Stomach smooth muscle (tissue), 2 donors: ENCODE measurements at regions not wholly inside any gene's neighbourhood (a gene's known extent, or its start where the extent isn't known, plus 50 kb on each side); places are given as distances from the start of the nearest gene placed in this dataset.
"Not testable (repeated sequence)": the region's sequence is repeated elsewhere in the genome, so short reads cannot be mapped to it uniquely, and the experiment has no call there.

Experiments
- H3K27ac ChIP-seq: one replicate; pipeline ENCODE4 v1.7.0; 2013; ENCODE audit warnings: mild to moderate bottlenecking, low read length, inconsistent platforms
- H3K27me3 ChIP-seq, 2 donors: one replicate each; pipeline ENCODE4 v1.7.0; 2013; ENCODE audit warnings: low read length in 2 of 2; ENCODE audit not compliant: insufficient read depth in 2 of 2, control insufficient read depth in 1 of 2
- H3K36me3 ChIP-seq, 2 donors: one replicate each; pipeline ENCODE4 v1.7.0; 2013; ENCODE audit warnings: low read length in 2 of 2; ENCODE audit not compliant: control insufficient read depth in 2 of 2, insufficient read depth in 2 of 2
- H3K4me1 ChIP-seq: one replicate; pipeline ENCODE4 v1.7.0; 2013; ENCODE audit warnings: low read length; ENCODE audit not compliant: control insufficient read depth, insufficient read depth
- H3K4me3 ChIP-seq, 2 donors: one replicate each; pipeline ENCODE4 v1.7.0; 2013; ENCODE audit warnings: low read length in 2 of 2
- H3K9ac ChIP-seq, 2 donors: one replicate each; pipeline ENCODE4 v1.7.0; 2013; ENCODE audit warnings: low read length in 2 of 2, mild to moderate bottlenecking in 1 of 2
- H3K9me3 ChIP-seq, 2 donors: one replicate each; pipeline ENCODE4 v1.7.0; 2013; ENCODE audit warnings: low read length in 2 of 2; ENCODE audit not compliant: control insufficient read depth in 2 of 2
- donor health status: healthy.
- donor health status: Pancreatic carcinoma.

GRCh38 chr7:66456431-66456830, 172.2 kb upstream of the KCTD7 start:
- H3K9ac ChIP-seq, H3K4me1 ChIP-seq, H3K4me3 ChIP-seq, H3K36me3 ChIP-seq, H3K9me3 ChIP-seq, H3K27ac ChIP-seq, H3K27me3 ChIP-seq: not testable (repeated sequence)

GRCh38 chr7:66458991-66459390, 169.7 kb upstream of the KCTD7 start:
- not testable (repeated sequence) for H3K9me3 ChIP-seq, H3K4me1 ChIP-seq, H3K9ac ChIP-seq, H3K4me3 ChIP-seq, H3K27ac ChIP-seq, H3K27me3 ChIP-seq, H3K36me3 ChIP-seq

DNA sequence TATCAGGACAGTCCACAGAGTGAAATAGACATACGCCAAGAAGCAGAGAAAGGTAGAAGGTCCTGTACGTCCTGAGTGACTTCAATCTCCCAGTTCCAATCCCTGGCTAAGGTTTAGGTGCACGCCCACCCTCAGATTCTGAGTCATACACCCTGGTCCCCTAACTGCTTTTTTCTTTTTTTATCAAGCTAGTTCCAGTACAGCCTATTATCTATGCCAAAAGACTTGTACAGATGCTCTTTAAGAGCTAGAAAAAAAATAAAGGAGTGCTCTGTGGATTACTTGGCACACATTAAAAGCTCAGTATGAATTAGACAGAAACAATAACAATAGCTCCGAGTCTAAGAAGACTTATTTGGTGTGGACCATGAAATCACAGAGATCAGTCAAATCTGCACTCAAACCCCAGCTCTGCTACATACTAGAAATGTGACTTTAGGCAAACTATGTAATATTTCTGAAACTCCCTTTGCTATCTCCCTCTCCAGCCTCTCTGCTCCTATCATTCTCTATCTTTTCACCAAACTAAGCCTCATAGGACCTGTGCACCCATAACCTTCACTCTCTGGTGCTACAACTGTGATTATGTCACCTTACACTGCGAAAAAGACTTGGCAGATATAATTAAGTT, 168.8 kb upstream of the KCTD7 start:
- H3K27ac ChIP-seq, H3K9ac ChIP-seq, H3K27me3 ChIP-seq, H3K4me1 ChIP-seq, H3K36me3 ChIP-seq, H3K4me3 ChIP-seq, H3K9me3 ChIP-seq: not testable (repeated sequence)

DNA sequence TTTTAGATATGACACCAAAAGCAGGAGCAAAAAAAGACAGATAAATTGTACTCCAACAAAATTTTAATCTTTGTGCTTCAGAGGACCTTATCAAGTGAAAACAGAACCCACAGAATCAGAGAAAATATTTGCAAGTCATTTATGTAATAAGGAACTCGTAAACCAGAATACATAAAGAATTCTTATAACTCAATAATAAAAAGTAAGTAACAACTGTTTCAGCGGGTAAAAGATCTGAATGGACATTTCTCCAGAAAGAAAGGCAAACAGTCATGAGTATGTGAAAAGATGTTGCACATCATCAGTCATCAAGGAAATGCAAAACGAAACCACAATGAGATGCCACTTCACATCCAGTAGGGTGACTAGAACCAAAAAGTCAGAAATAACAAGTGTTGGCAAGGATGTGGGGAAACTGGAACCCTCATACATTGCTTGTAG, 167.7 kb upstream of the KCTD7 start:
- Histone ChIP-seq H3K36me3 (no peaks in the 10 kb centered on the region), H3K27ac (no peak overlapping the region)

DNA sequence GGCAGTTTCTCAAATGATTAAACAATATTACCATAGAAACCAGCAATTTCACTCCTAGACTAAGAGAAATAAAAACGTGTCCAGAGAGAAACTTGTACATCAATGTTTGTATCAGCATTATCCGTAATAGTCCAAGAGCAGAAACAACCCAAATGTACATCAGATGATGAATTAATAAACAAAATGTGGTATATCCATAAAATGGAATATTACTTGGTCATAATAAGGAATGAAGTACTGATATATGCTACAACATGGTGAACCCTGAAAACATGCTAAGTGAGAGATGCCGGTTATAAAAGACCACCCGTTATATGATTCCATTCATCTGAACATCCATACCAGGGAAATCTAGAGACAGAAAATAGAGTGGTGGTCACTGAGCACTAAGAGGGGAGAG, 167.3 kb upstream of the KCTD7 start:
- not testable (repeated sequence) for H3K4me3 ChIP-seq, H3K36me3 ChIP-seq, H3K27ac ChIP-seq, H3K27me3 ChIP-seq, H3K9ac ChIP-seq, H3K4me1 ChIP-seq, H3K9me3 ChIP-seq

More for the DNA sequence above, 167.7 kb upstream of the KCTD7 start:
- Histone ChIP-seq H3K4me1 (no peaks in the 10 kb centered on the region), H3K9me3 (no peaks in the 10 kb centered on the region), H3K4me3 (no peak overlapping the region), H3K27me3 (no peaks in the 10 kb centered on the region), H3K9ac (no peak overlapping the region)

DNA sequence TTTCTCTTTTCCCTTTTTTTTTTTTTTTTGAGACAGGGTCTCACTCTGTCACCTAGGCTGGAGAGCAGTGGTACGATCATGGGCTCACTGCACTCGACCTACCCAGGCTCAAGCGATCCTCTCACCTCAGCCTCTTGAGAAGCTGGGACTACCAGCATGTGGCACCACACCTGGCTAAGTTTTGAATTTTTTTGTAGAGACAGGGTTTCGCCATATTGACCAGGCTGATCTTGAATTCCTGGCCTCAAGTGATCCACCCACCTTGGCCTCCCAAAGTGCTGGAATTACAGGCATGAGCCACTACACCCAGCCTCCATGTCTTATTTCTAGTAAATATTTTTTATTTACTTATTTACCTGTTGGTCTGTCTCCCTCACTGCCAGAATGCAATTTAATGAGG, 165.8 kb upstream of the KCTD7 start:
- H3K36me3 ChIP-seq, H3K9ac ChIP-seq, H3K27ac ChIP-seq, H3K27me3 ChIP-seq, H3K4me3 ChIP-seq, H3K9me3 ChIP-seq, H3K4me1 ChIP-seq: not testable (repeated sequence)

GRCh38 chr7:66464059-66464458, 164.6 kb upstream of the KCTD7 start:
- Histone ChIP-seq H3K4me1 (no peaks in the 10 kb centered on the region), H3K27ac (no peak overlapping the region), H3K27me3 (no peaks in the 10 kb centered on the region), H3K9ac (no peak overlapping the region), H3K4me3 (no peak overlapping the region), H3K36me3 (no peaks in the 10 kb centered on the region), H3K9me3 (no peaks in the 10 kb centered on the region)

- Histone ChIP-seq H3K9me3 (no peaks in the 10 kb centered on the region), H3K27me3 (no peaks in the 10 kb centered on the region), H3K4me1 (no peaks in the 10 kb centered on the region), H3K27ac (no peak overlapping the region), H3K36me3 (no peaks in the 10 kb centered on the region), H3K4me3 (no peak overlapping the region), H3K9ac (no peak overlapping the region)
Observed at GRCh38 chr7:66466081-66466600, 162.5 kb upstream of the KCTD7 start.

GRCh38 chr7:66467887-66468286, 160.8 kb upstream of the KCTD7 start:
- Histone ChIP-seq H3K9me3 (no peaks in the 10 kb centered on the region), H3K4me1 (no peaks in the 10 kb centered on the region), H3K27me3 (no peaks in the 10 kb centered on the region), H3K4me3 (no peak overlapping the region), H3K36me3 (no peaks in the 10 kb centered on the region), H3K9ac (no peak overlapping the region), H3K27ac (no peak overlapping the region)

- H3K9ac ChIP-seq, H3K27ac ChIP-seq, H3K4me1 ChIP-seq, H3K27me3 ChIP-seq, H3K4me3 ChIP-seq, H3K9me3 ChIP-seq, H3K36me3 ChIP-seq: not testable (repeated sequence)
Observed at GRCh38 chr7:66473064-66473463, 155.6 kb upstream of the KCTD7 start.

DNA sequence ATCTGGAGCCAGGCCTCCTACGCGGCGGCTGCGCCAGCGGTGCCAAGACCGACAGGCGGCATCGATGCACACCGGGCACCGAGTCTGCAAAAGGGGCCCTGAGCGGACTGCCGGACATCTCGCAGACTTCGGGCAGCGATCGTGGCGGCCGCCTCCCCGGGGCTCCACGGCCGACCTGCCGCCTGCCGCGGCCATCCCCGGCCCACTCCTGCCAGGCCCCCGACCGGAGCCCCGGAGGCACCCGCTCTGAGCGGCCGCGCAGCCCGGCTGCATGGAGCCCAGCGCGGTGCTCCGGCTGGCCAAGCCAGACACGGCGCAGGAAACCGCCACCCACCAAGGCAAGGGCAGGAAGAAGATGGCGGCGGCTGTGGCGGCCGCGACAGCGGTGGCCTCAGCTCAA, 154.2 kb upstream of the KCTD7 start:
- Histone ChIP-seq H3K36me3 (peaks cover 0 to 2% of the 10 kb centered on the region in 2 donors), H3K9me3 (no peaks in the 10 kb centered on the region), H3K4me1 (peaks cover 5% of the 10 kb centered on the region), H3K4me3 (no peak overlapping the region), H3K9ac (no peak overlapping the region), H3K27me3 (no peaks in the 10 kb centered on the region), H3K27ac (no peak overlapping the region)
